ENCODE measurements at regions not wholly inside any gene's neighbourhood (a gene's known extent, or its start where the extent isn't known, plus 50 kb on each side); places are given as distances from the start of the nearest gene placed in this dataset.

DNA sequence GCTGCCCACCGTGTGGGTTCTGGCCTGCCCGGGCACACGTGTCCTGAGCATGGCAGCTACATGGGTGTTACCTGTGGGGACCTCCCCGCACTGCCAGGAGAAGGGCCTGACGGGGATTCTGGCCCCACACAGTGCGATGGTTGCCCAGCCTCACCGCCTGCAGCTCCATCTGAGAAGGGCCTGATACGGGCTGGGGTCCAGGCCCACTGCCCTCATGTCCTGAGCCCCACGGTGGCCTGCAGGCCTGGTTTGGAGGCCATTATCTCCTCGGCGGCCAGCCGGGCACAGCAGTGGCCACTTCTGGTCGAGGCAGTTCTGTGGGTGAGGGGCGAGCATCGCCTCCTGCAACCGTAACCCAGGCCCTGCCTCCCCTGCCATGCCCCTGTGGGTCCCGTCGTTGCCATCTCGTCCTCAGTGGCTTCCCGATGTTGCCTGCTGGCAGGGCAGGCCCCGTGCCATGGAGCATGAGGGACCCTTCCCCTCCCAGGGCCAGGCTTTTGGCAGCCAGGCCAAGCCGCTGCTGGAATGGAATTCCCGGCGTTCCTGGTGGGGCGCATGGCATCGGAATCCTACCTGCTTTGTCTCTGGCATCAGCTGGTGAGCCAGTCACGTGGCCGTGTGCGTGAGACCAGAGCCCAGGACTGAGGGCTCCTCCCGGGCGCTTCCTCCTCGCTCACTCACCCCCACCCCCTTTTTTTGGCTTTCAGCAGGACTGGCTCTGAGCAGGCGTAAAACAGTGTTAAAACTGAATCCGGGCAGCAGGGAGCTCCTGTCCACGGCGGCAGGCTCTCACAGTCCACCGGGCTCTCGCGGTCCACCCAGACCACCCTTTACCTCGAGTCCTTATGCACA, 71.9 kb upstream of the PPARA start:
- peaks cover 93% of the 10 kb centered on the region for H4K20me1 ChIP-seq (ENCODE audit: insufficient read depth)
- under 1% methylated on average over 21 of the region's 40 CpGs for WGBS (ENCODE audit: low lambda C conversion rate)
- H3F3A ChIP-seq (replicated peaks; ENCODE audit: insufficient read depth), result peaks cover 52% of the 10 kb centered on the region
- peak; percentile 68 for DNase-seq
- peak; percentile 57; the same call in 1 of the 2 replicates for TF ChIP-seq NFIC (IDR thresholded peaks at IDR 0.05; ENCODE audit: borderline replicate concordance)
- TF ChIP-seq, protein P1, sequence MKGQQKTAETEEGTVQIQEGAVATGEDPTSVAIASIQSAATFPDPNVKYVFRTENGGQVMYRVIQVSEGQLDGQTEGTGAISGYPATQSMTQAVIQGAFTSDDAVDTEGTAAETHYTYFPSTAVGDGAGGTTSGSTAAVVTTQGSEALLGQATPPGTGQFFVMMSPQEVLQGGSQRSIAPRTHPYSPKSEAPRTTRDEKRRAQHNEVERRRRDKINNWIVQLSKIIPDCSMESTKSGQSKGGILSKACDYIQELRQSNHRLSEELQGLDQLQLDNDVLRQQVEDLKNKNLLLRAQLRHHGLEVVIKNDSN (IDR thresholded peaks at IDR 0.05; ENCODE audit: borderline replicate concordance, low read depth), result peak; percentile 89
- peak; percentile 12; the same call in 1 of the 2 replicates for TF ChIP-seq POLR2AphosphoS5 (IDR thresholded peaks at IDR 0.05; ENCODE audit: low read depth, low read length)
- peak; percentile 32; the same call in 1 of the 2 replicates for TF ChIP-seq TAF1 (IDR thresholded peaks at IDR 0.05; ENCODE audit: borderline replicate concordance, low read depth, low read length)
- TF ChIP-seq, protein P2, sequence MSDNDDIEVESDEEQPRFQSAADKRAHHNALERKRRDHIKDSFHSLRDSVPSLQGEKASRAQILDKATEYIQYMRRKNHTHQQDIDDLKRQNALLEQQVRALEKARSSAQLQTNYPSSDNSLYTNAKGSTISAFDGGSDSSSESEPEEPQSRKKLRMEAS (IDR thresholded peaks at IDR 0.05; ENCODE audit: low read depth), result peak; percentile 81
- TF ChIP-seq SIN3A (IDR thresholded peaks at IDR 0.05; ENCODE audit: borderline replicate concordance, low read depth, low read length), result peak; percentile 6; the same call in 1 of the 2 replicates
- TF ChIP-seq GABPA (IDR thresholded peaks at IDR 0.05; ENCODE audit: low read depth), result no peak
- peak; percentile 59 for TF ChIP-seq USF2 (IDR thresholded peaks at IDR 0.05; ENCODE audit: borderline replicate concordance, low read depth, low read length)
- no peak for TF ChIP-seq RFX5 (IDR thresholded peaks at IDR 0.05; ENCODE audit: low read length)
- TF ChIP-seq GATA2 (CRISPR knock-in tag; IDR thresholded peaks at IDR 0.05), result peak; percentile 9; the same call in 1 of the 2 replicates
- peak; percentile 81 for TF ChIP-seq MXI1 (IDR thresholded peaks at IDR 0.05; ENCODE audit: low read depth, low read length)
- TF ChIP-seq JUND (IDR thresholded peaks at IDR 0.05), result peak; percentile 28; the same call in 1 of the 2 replicates
- TF ChIP-seq FOXM1 (IDR thresholded peaks at IDR 0.05; ENCODE audit: low read depth), result no peak
- TF ChIP-seq PBX3 (IDR thresholded peaks at IDR 0.05), result peak; percentile 57
- peak; percentile 29; the same call in 1 of the 2 replicates for TF ChIP-seq TEAD4 (IDR thresholded peaks at IDR 0.05; ENCODE audit: borderline replicate concordance, insufficient read depth)
- TF ChIP-seq TCF12 (IDR thresholded peaks at IDR 0.05), result peak; percentile 55; the same call in 1 of the 2 replicates
- no peak for TF ChIP-seq FOSL2 (IDR thresholded peaks at IDR 0.05; ENCODE audit: borderline replicate concordance, low read depth)
- peak; percentile 56; the same call in 1 of the 2 replicates for TF ChIP-seq RCOR1 (IDR thresholded peaks at IDR 0.05; ENCODE audit: low read length)
- peak in 1 of 2 experiments; percentile 56; a peak in 1 of 4 replicates for TF ChIP-seq EP300 (IDR thresholded peaks at IDR 0.05; ENCODE audit: borderline replicate concordance in 1 of 2, low read depth in 1 of 2, low read length in 1 of 2)
- H2AFZ ChIP-seq (ENCODE audit: low read depth), result no peak overlapping the region
- H3K36me3 ChIP-seq (replicated peaks in 1 of 2; ENCODE audit: control insufficient read depth in 1 of 2, insufficient read depth in 2 of 2, low read length in 1 of 2), result peaks cover 65 to 77% of the 10 kb centered on the region in 2 experiments
- CTCF ChIA-PET, result interaction anchor here (0.5 to 10.7 kb wide), 10 partner anchors 9 to 83 kb away, joined by 3 to 73 read pairs (median 5); no protein-coding TSS in a partner anchor
- no peaks in the 10 kb centered on the region for H3K27me3 ChIP-seq (ENCODE audit: insufficient read depth)
- peak overlapping the region; percentile 99 for H3K4me2 ChIP-seq
- H3K9ac ChIP-seq, result peak overlapping the region; percentile 100
- H3K27ac ChIP-seq (ENCODE audit: low read depth in 2 of 2, low read length in 1 of 2), result peak overlapping the region; percentile 96 to 100
- POLR2A ChIA-PET, result interaction anchor here (0.6 to 7.6 kb wide), 14 partner anchors 8 to 84 kb away, joined by 3 to 83 read pairs (median 4); no protein-coding TSS in a partner anchor
- peaks cover 100% of the 10 kb centered on the region for H3K79me2 ChIP-seq (ENCODE audit: insufficient read depth)
- peak overlapping the region; percentile 90 to 92 for H3K4me3 ChIP-seq (ENCODE audit: low read depth in 2 of 2, low read length in 1 of 2)
- no peaks in the 10 kb centered on the region for H3K9me2 ChIP-seq
- peaks cover 9 to 54% of the 10 kb centered on the region in 2 experiments; a peak in 3 of 4 replicates for H3K4me1 ChIP-seq (ENCODE audit: control insufficient read depth in 1 of 2, insufficient read depth in 2 of 2, low read depth in 1 of 2, low read length in 1 of 2)
- no peaks in the 10 kb centered on the region for H3K9me3 ChIP-seq
